OCI-LY1 (cell line): ENCODE measurements at regions not wholly inside any gene's neighbourhood (a gene's known extent, or its start where the extent isn't known, plus 50 kb on each side); places are given as distances from the start of the nearest gene placed in this dataset.
"Not testable (repeated sequence)": the region's sequence is repeated elsewhere in the genome, so short reads cannot be mapped to it uniquely, and the experiment has no call there.

Experiments used
- H2AFZ ChIP-seq: fragments of 200-600 bp; sonication (generic), shearing (Covaris generic); 2 replicates; pipeline ENCODE4 v1.6.0; 2014; ENCODE audit warnings: antibody characterized with exemption, mild to moderate bottlenecking, low read length
- H3F3A ChIP-seq: fragments of 200-600 bp; sonication (generic), shearing (Covaris generic); 2 replicates; pipeline ENCODE4 v1.6.0; 2014; ENCODE audit warnings: mild to moderate bottlenecking, antibody characterized with exemption, low read length, moderate library complexity; ENCODE audit not compliant: insufficient read depth
- H3K27ac ChIP-seq: fragments of 200-600 bp; sonication (generic); 2 replicates; pipeline ENCODE4 v1.5.1; 2014; ENCODE audit warnings: low read length, mixed run types, mild to moderate bottlenecking, low read depth; ENCODE audit not compliant: poor library complexity, severe bottlenecking
- H3K27me3 ChIP-seq: fragments of 200-600 bp; sonication (generic); 2 replicates; pipeline ENCODE4 v1.6.0; 2014; ENCODE audit warnings: antibody characterized with exemption, mild to moderate bottlenecking, low read length, moderate library complexity; ENCODE audit not compliant: insufficient read depth
- H3K36me3 ChIP-seq: fragments of 200-600 bp; sonication (generic); 2 replicates; pipeline ENCODE4 v1.6.1; 2014; ENCODE audit warnings: mild to moderate bottlenecking, antibody characterized with exemption, low read length, moderate library complexity, mixed read lengths; ENCODE audit not compliant: insufficient read depth
- H3K4me1 ChIP-seq: fragments of 200-600 bp; sonication (generic); 2 replicates; pipeline ENCODE4 v1.5.1; 2014; ENCODE audit warnings: mild to moderate bottlenecking, low read length, moderate library complexity; ENCODE audit not compliant: insufficient read depth, severe bottlenecking
- H3K4me2 ChIP-seq: fragments of 200-600 bp; sonication (generic), shearing (Covaris generic); 2 replicates; pipeline ENCODE4 v1.6.1; 2014; ENCODE audit warnings: low read length
- H3K4me3 ChIP-seq: fragments of 200-600 bp; sonication (generic); 2 replicates; pipeline ENCODE4 v1.5.1; 2014; ENCODE audit warnings: low read length, low read depth, mild to moderate bottlenecking, mixed read lengths; ENCODE audit not compliant: poor library complexity, severe bottlenecking
- H3K79me2 ChIP-seq: fragments of 200-600 bp; shearing (Covaris generic); 2 replicates; pipeline ENCODE4 v1.6.1; 2016; ENCODE audit warnings: mixed run types, low read length, mixed read lengths; ENCODE audit not compliant: insufficient read depth
- H3K9ac ChIP-seq: fragments of 200-600 bp; sonication (generic), shearing (Covaris generic); 2 replicates; pipeline ENCODE4 v1.6.1; 2014; ENCODE audit warnings: mild to moderate bottlenecking, low read length, mixed read lengths
- H3K9me2 ChIP-seq: fragments of 200-600 bp; sonication (generic), shearing (Covaris generic); 2 replicates; pipeline ENCODE4 v1.6.1; 2014; ENCODE audit warnings: low read depth, mild to moderate bottlenecking, low read length, mixed read lengths
- H3K9me3 ChIP-seq: fragments of 200-600 bp; shearing (Covaris generic); 2 replicates; pipeline ENCODE4 v1.6.1; 2014; ENCODE audit warnings: low read length, mixed read lengths
- H4K20me1 ChIP-seq: fragments of 200-600 bp; sonication (generic), shearing (Covaris generic); 2 replicates; pipeline ENCODE4 v1.6.0; 2016; ENCODE audit warnings: mild to moderate bottlenecking, low read length; ENCODE audit not compliant: insufficient read depth
- CTCF ChIP-seq: fragments of 200-600 bp; sonication (generic), shearing (Covaris generic); IDR thresholded peaks from 2 replicates; pipeline ENCODE4 v1.5.1; 2017; ENCODE audit warnings: mild to moderate bottlenecking, antibody characterized with exemption, low read length, moderate library complexity, mixed read lengths
- EZH2 ChIP-seq: fragments of 200-600 bp; sonication (generic), shearing (Covaris generic); IDR thresholded peaks from 2 replicates; pipeline ENCODE4 v1.8.0; 2017; ENCODE audit warnings: borderline replicate concordance, mixed run types, mild to moderate bottlenecking, antibody characterized with exemption, low read length, moderate library complexity, mixed read lengths

DNA sequence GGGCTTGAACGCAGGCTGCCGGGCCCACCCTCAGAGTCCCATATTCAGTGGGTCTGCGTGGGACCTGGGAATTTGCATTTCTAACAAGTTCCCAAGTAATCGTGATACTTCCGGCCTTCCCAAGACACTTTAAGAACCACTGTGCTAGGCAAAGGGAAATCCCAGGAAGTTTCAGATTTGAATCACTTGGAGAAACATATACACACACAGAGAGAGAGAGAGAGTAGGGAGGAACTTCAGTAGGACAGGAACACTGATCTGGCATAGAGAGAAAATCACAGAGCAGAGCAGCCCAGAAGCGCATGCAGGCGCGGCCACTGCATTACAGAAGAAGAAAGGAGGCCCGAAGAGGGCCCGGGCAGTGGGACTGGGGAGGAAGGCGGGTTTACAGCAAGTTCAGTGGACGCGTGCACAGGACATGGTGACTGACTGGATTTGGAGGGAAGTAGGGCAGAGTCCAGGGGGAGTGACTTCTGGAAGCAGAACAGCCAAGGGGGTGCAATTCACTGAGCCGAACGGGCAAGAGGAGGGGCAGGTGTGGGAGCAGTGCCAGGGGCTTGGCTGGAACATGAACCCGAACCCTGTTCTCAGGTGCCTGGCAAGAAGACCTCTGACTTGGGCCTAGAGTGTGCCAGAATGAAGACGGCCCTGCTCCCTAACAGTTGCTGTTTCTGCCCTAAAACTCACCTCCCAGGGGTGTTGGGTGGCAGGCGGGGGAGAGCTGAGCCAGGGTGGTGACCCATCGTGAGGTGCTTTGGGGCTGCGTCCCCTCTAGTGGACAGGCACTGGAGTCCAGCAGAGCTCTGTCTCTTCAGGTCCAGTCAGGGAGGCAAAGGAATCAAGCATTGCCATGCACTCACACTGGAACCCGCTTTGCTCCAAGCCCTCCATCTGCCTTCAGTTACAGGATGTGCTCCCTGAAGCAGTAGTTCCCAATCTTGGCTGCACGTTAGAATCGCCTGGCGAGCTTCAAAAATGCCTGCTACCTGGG is 101.3 kb upstream of the HES1 start:
- Histone ChIP-seq H3K4me1 (no peaks in the 10 kb centered on the region), H3K27ac (no peak overlapping the region)

GRCh38 chr3:194035406-194036138 is 100.4 kb upstream of the HES1 start:
- H4K20me1 ChIP-seq = no peaks in the 10 kb centered on the region
- no peak overlapping the region for H3K4me2 ChIP-seq
- no peaks in the 10 kb centered on the region for H3K36me3 ChIP-seq
- H3K4me1 ChIP-seq = no peaks in the 10 kb centered on the region
- TF ChIP-seq CTCF (no peak), EZH2 (no peak)
- peaks cover 7% of the 10 kb centered on the region; the same call in 1 of the 2 replicates for H3K27me3 ChIP-seq
- H3K9ac ChIP-seq = no peak overlapping the region
- H3K4me3 ChIP-seq = no peak overlapping the region
- H3K9me3 ChIP-seq = no peaks in the 10 kb centered on the region
- no peak overlapping the region for H2AFZ ChIP-seq
- no peak overlapping the region for H3K27ac ChIP-seq
- H3K79me2 ChIP-seq = no peaks in the 10 kb centered on the region
- H3K9me2 ChIP-seq = no peaks in the 10 kb centered on the region
- H3F3A ChIP-seq = no peaks in the 10 kb centered on the region

More for the DNA sequence above, 101.3 kb upstream of the HES1 start:
- H3K4me3 ChIP-seq = no peak overlapping the region
- no peak overlapping the region for H3K9ac ChIP-seq
- H3K4me2 ChIP-seq = no peak overlapping the region
- H3F3A ChIP-seq = no peaks in the 10 kb centered on the region
- no peaks in the 10 kb centered on the region for H3K36me3 ChIP-seq
- no peaks in the 10 kb centered on the region for H4K20me1 ChIP-seq
- H2AFZ ChIP-seq = no peak overlapping the region
- TF ChIP-seq CTCF (no peak), EZH2 (no peak)
- H3K27me3 ChIP-seq = peaks cover 7% of the 10 kb centered on the region; the same call in 1 of the 2 replicates
- H3K79me2 ChIP-seq = no peaks in the 10 kb centered on the region
- no peaks in the 10 kb centered on the region for H3K9me3 ChIP-seq
- H3K9me2 ChIP-seq = no peaks in the 10 kb centered on the region

GRCh38 chr3:194036842-194037241 is 99.1 kb upstream of the HES1 start:
- H3F3A ChIP-seq = no peaks in the 10 kb centered on the region
- H3K27me3 ChIP-seq = peaks cover 7% of the 10 kb centered on the region; the same call in 1 of the 2 replicates
- no peaks in the 10 kb centered on the region for H3K9me2 ChIP-seq
- H4K20me1 ChIP-seq = no peaks in the 10 kb centered on the region
- H3K27ac ChIP-seq = no peak overlapping the region
- no peak overlapping the region for H3K9ac ChIP-seq
- no peaks in the 10 kb centered on the region for H3K36me3 ChIP-seq
- no peaks in the 10 kb centered on the region for H3K4me1 ChIP-seq
- H3K9me3 ChIP-seq = no peaks in the 10 kb centered on the region
- no peaks in the 10 kb centered on the region for H3K79me2 ChIP-seq
- no peak overlapping the region for H2AFZ ChIP-seq
- H3K4me2 ChIP-seq = no peak overlapping the region
- TF ChIP-seq CTCF = no peak
- no peak for TF ChIP-seq EZH2
- no peak overlapping the region for H3K4me3 ChIP-seq

GRCh38 chr3:194038346-194038745 is 97.6 kb upstream of the HES1 start:
- not testable (repeated sequence) for H3F3A ChIP-seq, H3K9me3 ChIP-seq, H3K4me3 ChIP-seq, H2AFZ ChIP-seq, H3K79me2 ChIP-seq, H3K9ac ChIP-seq, H3K4me1 ChIP-seq, H4K20me1 ChIP-seq, H3K9me2 ChIP-seq, H3K36me3 ChIP-seq, H3K4me2 ChIP-seq, H3K27ac ChIP-seq
- peaks cover 11% of the 10 kb centered on the region; the same call in 1 of the 2 replicates for H3K27me3 ChIP-seq
